ENCODE measurements at regions not wholly inside any gene's neighbourhood (a gene's known extent, or its start where the extent isn't known, plus 50 kb on each side); places are given as distances from the start of the nearest gene placed in this dataset.

- Histone ChIP-seq H3K27ac (ENCODE audit: low read depth, low read length, poor library complexity, severe bottlenecking) (no peak overlapping the region), H3K4me2 (ENCODE audit: low read length) (no peak overlapping the region), H3K79me2 (ENCODE audit: insufficient read depth, low read length) (no peaks in the 10 kb centered on the region), H3K9me2 (ENCODE audit: low read depth, low read length) (no peaks in the 10 kb centered on the region), H2AFZ (ENCODE audit: low read length) (no peak overlapping the region), H3K4me3 (ENCODE audit: low read depth, low read length, poor library complexity, severe bottlenecking) (no peak overlapping the region), H4K20me1 (ENCODE audit: insufficient read depth, low read length) (no peaks in the 10 kb centered on the region), H3K27me3 (ENCODE audit: insufficient read depth, low read length) (no peaks in the 10 kb centered on the region), H3K4me1 (ENCODE audit: insufficient read depth, low read length, severe bottlenecking) (no peaks in the 10 kb centered on the region), H3K9ac (ENCODE audit: low read length) (no peak overlapping the region), H3F3A (ENCODE audit: insufficient read depth, low read length) (no peaks in the 10 kb centered on the region), H3K9me3 (ENCODE audit: low read length) (no peaks in the 10 kb centered on the region), H3K36me3 (ENCODE audit: insufficient read depth, low read length) (no peaks in the 10 kb centered on the region)
- TF ChIP-seq EZH2 (IDR thresholded peaks at IDR 0.05; ENCODE audit: borderline replicate concordance, low read length) (no peak), CTCF (IDR thresholded peaks at IDR 0.05; ENCODE audit: low read length) (no peak)
Observed at GRCh38 chr6:114419175-114419574, 76.4 kb upstream of the HS3ST5 start.

GRCh38 chr6:114418304-114418972 is 75.6 kb upstream of the HS3ST5 start:
- Histone ChIP-seq H3K9ac (ENCODE audit: low read length) (no peak overlapping the region), H3F3A (ENCODE audit: insufficient read depth, low read length) (no peaks in the 10 kb centered on the region), H3K4me3 (ENCODE audit: low read depth, low read length, poor library complexity, severe bottlenecking) (no peak overlapping the region), H3K79me2 (ENCODE audit: insufficient read depth, low read length) (no peaks in the 10 kb centered on the region), H4K20me1 (ENCODE audit: insufficient read depth, low read length) (no peaks in the 10 kb centered on the region), H3K36me3 (ENCODE audit: insufficient read depth, low read length) (no peaks in the 10 kb centered on the region), H3K9me3 (ENCODE audit: low read length) (no peaks in the 10 kb centered on the region), H2AFZ (ENCODE audit: low read length) (no peak overlapping the region), H3K27me3 (ENCODE audit: insufficient read depth, low read length) (no peaks in the 10 kb centered on the region), H3K4me2 (ENCODE audit: low read length) (no peak overlapping the region), H3K27ac (ENCODE audit: low read depth, low read length, poor library complexity, severe bottlenecking) (no peak overlapping the region), H3K9me2 (ENCODE audit: low read depth, low read length) (no peaks in the 10 kb centered on the region), H3K4me1 (ENCODE audit: insufficient read depth, low read length, severe bottlenecking) (no peaks in the 10 kb centered on the region)
- no peak for TF ChIP-seq EZH2 (IDR thresholded peaks at IDR 0.05; ENCODE audit: borderline replicate concordance, low read length)
- TF ChIP-seq CTCF (IDR thresholded peaks at IDR 0.05; ENCODE audit: low read length), result no peak

GRCh38 chr6:114407426-114408035 is 64.7 kb upstream of the HS3ST5 start:
- no peaks in the 10 kb centered on the region for H4K20me1 ChIP-seq (ENCODE audit: insufficient read depth, low read length)
- no peaks in the 10 kb centered on the region for H3K4me1 ChIP-seq (ENCODE audit: insufficient read depth, low read length, severe bottlenecking)
- no peak overlapping the region for H3K9ac ChIP-seq (ENCODE audit: low read length)
- no peaks in the 10 kb centered on the region for H3K9me2 ChIP-seq (ENCODE audit: low read depth, low read length)
- no peaks in the 10 kb centered on the region for H3F3A ChIP-seq (ENCODE audit: insufficient read depth, low read length)
- no peak overlapping the region for H3K4me2 ChIP-seq (ENCODE audit: low read length)
- no peak overlapping the region for H3K27ac ChIP-seq (ENCODE audit: low read depth, low read length, poor library complexity, severe bottlenecking)
- no peak overlapping the region for H2AFZ ChIP-seq (ENCODE audit: low read length)
- H3K27me3 ChIP-seq (ENCODE audit: insufficient read depth, low read length), result no peaks in the 10 kb centered on the region
- no peaks in the 10 kb centered on the region for H3K79me2 ChIP-seq (ENCODE audit: insufficient read depth, low read length)
- TF ChIP-seq CTCF (IDR thresholded peaks at IDR 0.05; ENCODE audit: low read length), result no peak
- TF ChIP-seq EZH2 (IDR thresholded peaks at IDR 0.05; ENCODE audit: borderline replicate concordance, low read length), result no peak
- no peak overlapping the region for H3K4me3 ChIP-seq (ENCODE audit: low read depth, low read length, poor library complexity, severe bottlenecking)
- H3K36me3 ChIP-seq (ENCODE audit: insufficient read depth, low read length), result no peaks in the 10 kb centered on the region
- H3K9me3 ChIP-seq (ENCODE audit: low read length), result no peaks in the 10 kb centered on the region

Measured in OCI-LY1 (cell line).